ENCODE measurements at regions not wholly inside any gene's neighbourhood (a gene's known extent, or its start where the extent isn't known, plus 50 kb on each side); places are given as distances from the start of the nearest gene placed in this dataset.

GRCh38 chr5:28737222-28737621, 1698.8 kb upstream of the CDH9 start:
- no peak for TF ChIP-seq CTCF (IDR thresholded peaks at IDR 0.05; ENCODE audit: insufficient read depth, low read length, severe bottlenecking)
- H3K36me3 ChIP-seq (ENCODE audit: control insufficient read depth, insufficient read depth, low read length), result no peaks in the 10 kb centered on the region
- H3K27me3 ChIP-seq (ENCODE audit: control insufficient read depth, insufficient read depth, low read length), result no peaks in the 10 kb centered on the region
- FAIRE-seq (no peak), DNase-seq (ENCODE audit: low read depth) (no peak)
- no peak overlapping the region for H3K4me3 ChIP-seq (ENCODE audit: low read depth, low read length)

- FAIRE-seq, result no peak
- peak; percentile 96 for DNase-seq (ENCODE audit: low read depth)
- H3K36me3 ChIP-seq (ENCODE audit: control insufficient read depth, insufficient read depth, low read length), result no peaks in the 10 kb centered on the region
Observed at GRCh38 chr5:28734396-28734795, 1696.0 kb upstream of the CDH9 start.

GRCh38 chr5:28729067-28729466, 1690.7 kb upstream of the CDH9 start:
- Histone ChIP-seq H3K4me3 (ENCODE audit: low read depth, low read length) (no peak overlapping the region), H3K27me3 (ENCODE audit: control insufficient read depth, insufficient read depth, low read length) (no peaks in the 10 kb centered on the region), H3K36me3 (ENCODE audit: control insufficient read depth, insufficient read depth, low read length) (no peaks in the 10 kb centered on the region)
- TF ChIP-seq CTCF (IDR thresholded peaks at IDR 0.05; ENCODE audit: insufficient read depth, low read length, severe bottlenecking), result no peak
- no peak for DNase-seq (ENCODE audit: low read depth)
- no peak for FAIRE-seq

More at GRCh38 chr5:28734396-28734795, 1696.0 kb upstream of the CDH9 start:
- no peaks in the 10 kb centered on the region for H3K27me3 ChIP-seq (ENCODE audit: control insufficient read depth, insufficient read depth, low read length)
- TF ChIP-seq CTCF (IDR thresholded peaks at IDR 0.05; ENCODE audit: insufficient read depth, low read length, severe bottlenecking), result peak; percentile 46
- no peak overlapping the region for H3K4me3 ChIP-seq (ENCODE audit: low read depth, low read length)

GRCh38 chr5:28726815-28727214, 1688.4 kb upstream of the CDH9 start:
- H3K36me3 ChIP-seq (ENCODE audit: control insufficient read depth, insufficient read depth, low read length), result no peaks in the 10 kb centered on the region
- TF ChIP-seq CTCF (IDR thresholded peaks at IDR 0.05; ENCODE audit: insufficient read depth, low read length, severe bottlenecking), result no peak
- peak; percentile 84 for DNase-seq (ENCODE audit: low read depth)
- no peak overlapping the region for H3K4me3 ChIP-seq (ENCODE audit: low read depth, low read length)
- FAIRE-seq, result no peak
- no peaks in the 10 kb centered on the region for H3K27me3 ChIP-seq (ENCODE audit: control insufficient read depth, insufficient read depth, low read length)

GRCh38 chr5:28725001-28725400, 1686.6 kb upstream of the CDH9 start:
- TF ChIP-seq CTCF (IDR thresholded peaks at IDR 0.05; ENCODE audit: insufficient read depth, low read length, severe bottlenecking), result no peak

GRCh38 chr5:28714907-28715698, 1676.7 kb upstream of the CDH9 start:
- no peak for DNase-seq (ENCODE audit: low read depth)
- no peak for FAIRE-seq
- no peaks in the 10 kb centered on the region for H3K27me3 ChIP-seq (ENCODE audit: control insufficient read depth, insufficient read depth, low read length)
- no peak for TF ChIP-seq CTCF (IDR thresholded peaks at IDR 0.05; ENCODE audit: insufficient read depth, low read length, severe bottlenecking)
- no peaks in the 10 kb centered on the region for H3K36me3 ChIP-seq (ENCODE audit: control insufficient read depth, insufficient read depth, low read length)
- no peak overlapping the region for H3K4me3 ChIP-seq (ENCODE audit: low read depth, low read length)

More at GRCh38 chr5:28725001-28725400, 1686.6 kb upstream of the CDH9 start:
- Histone ChIP-seq H3K27me3 (ENCODE audit: control insufficient read depth, insufficient read depth, low read length) (no peaks in the 10 kb centered on the region), H3K4me3 (ENCODE audit: low read depth, low read length) (no peak overlapping the region), H3K36me3 (ENCODE audit: control insufficient read depth, insufficient read depth, low read length) (no peaks in the 10 kb centered on the region)
- DNase-seq (ENCODE audit: low read depth) (peak; percentile 70), FAIRE-seq (no peak)
